ENCODE measurements at regions not wholly inside any gene's neighbourhood (a gene's known extent, or its start where the extent isn't known, plus 50 kb on each side); places are given as distances from the start of the nearest gene placed in this dataset.
"Not testable (repeated sequence)": the region's sequence is repeated elsewhere in the genome, so short reads cannot be mapped to it uniquely, and the experiment has no call there.

GRCh38 chr13:58376775-58377174 is 745.2 kb downstream of the PCDH17 start:
- DNase-seq (ENCODE audit: low read depth, low spot score) = no peak
- no peaks in the 10 kb centered on the region for H3K9me3 ChIP-seq (ENCODE audit: insufficient read depth, low read length)
- no peak overlapping the region for H3K4me3 ChIP-seq (ENCODE audit: insufficient read length, low read depth)
- no peaks in the 10 kb centered on the region for H3K36me3 ChIP-seq (ENCODE audit: insufficient read depth, insufficient read length, low read length)
- H3K4me1 ChIP-seq (ENCODE audit: insufficient read depth, insufficient read length) = no peaks in the 10 kb centered on the region
- no peaks in the 10 kb centered on the region for H3K27me3 ChIP-seq (ENCODE audit: insufficient read depth, insufficient read length)
- no peak overlapping the region for H3K9ac ChIP-seq (ENCODE audit: insufficient read length, low read depth)
- TF ChIP-seq SUZ12 (IDR thresholded peaks at IDR 0.05; ENCODE audit: extremely low read depth, insufficient read depth, insufficient read length) (no peak), ZNF274 (IDR thresholded peaks at IDR 0.05; ENCODE audit: low read depth, low read length) (no peak), YY1 (IDR thresholded peaks at IDR 0.05; ENCODE audit: insufficient read depth, insufficient read length) (no peak)

GRCh38 chr13:58379221-58379620 is 747.7 kb downstream of the PCDH17 start:
- H3K4me1 ChIP-seq (ENCODE audit: insufficient read depth, insufficient read length) = no peaks in the 10 kb centered on the region
- no peaks in the 10 kb centered on the region for H3K27me3 ChIP-seq (ENCODE audit: insufficient read depth, insufficient read length)
- no peak for TF ChIP-seq YY1 (IDR thresholded peaks at IDR 0.05; ENCODE audit: insufficient read depth, insufficient read length)
- no peak for TF ChIP-seq ZNF274 (IDR thresholded peaks at IDR 0.05; ENCODE audit: low read depth, low read length)
- TF ChIP-seq SUZ12 (IDR thresholded peaks at IDR 0.05; ENCODE audit: extremely low read depth, insufficient read depth, insufficient read length) = no peak
- H3K9me3 ChIP-seq (ENCODE audit: insufficient read depth, low read length) = no peaks in the 10 kb centered on the region
- no peaks in the 10 kb centered on the region for H3K36me3 ChIP-seq (ENCODE audit: insufficient read depth, insufficient read length, low read length)
- no peak overlapping the region for H3K9ac ChIP-seq (ENCODE audit: insufficient read length, low read depth)
- no peak overlapping the region for H3K4me3 ChIP-seq (ENCODE audit: insufficient read length, low read depth)
- DNase-seq (ENCODE audit: low read depth, low spot score) = no peak

GRCh38 chr13:58385336-58385735 is 753.8 kb downstream of the PCDH17 start:
- not testable (repeated sequence) for H3K36me3 ChIP-seq (ENCODE audit: insufficient read depth, insufficient read length, low read length); H3K9ac ChIP-seq (ENCODE audit: insufficient read length, low read depth); DNase-seq (ENCODE audit: low read depth, low spot score)

GRCh38 chr13:58397596-58398387 is 766.2 kb downstream of the PCDH17 start:
- DNase-seq (ENCODE audit: low read depth, low spot score) = no peak
- H3K27me3 ChIP-seq (ENCODE audit: insufficient read depth, insufficient read length) = no peaks in the 10 kb centered on the region
- no peak overlapping the region for H3K9ac ChIP-seq (ENCODE audit: insufficient read length, low read depth)

More at GRCh38 chr13:58385336-58385735, 753.8 kb downstream of the PCDH17 start:
- H3K4me1 ChIP-seq (ENCODE audit: insufficient read depth, insufficient read length); H3K9me3 ChIP-seq (ENCODE audit: insufficient read depth, low read length); H3K27me3 ChIP-seq (ENCODE audit: insufficient read depth, insufficient read length); H3K4me3 ChIP-seq (ENCODE audit: insufficient read length, low read depth): not testable (repeated sequence)

GRCh38 chr13:58399263-58399662 is 767.7 kb downstream of the PCDH17 start:
- no peak for DNase-seq (ENCODE audit: low read depth, low spot score)

More at GRCh38 chr13:58397596-58398387, 766.2 kb downstream of the PCDH17 start:
- no peak overlapping the region for H3K4me3 ChIP-seq (ENCODE audit: insufficient read length, low read depth)
- TF ChIP-seq SUZ12 (IDR thresholded peaks at IDR 0.05; ENCODE audit: extremely low read depth, insufficient read depth, insufficient read length) (no peak), ZNF274 (IDR thresholded peaks at IDR 0.05; ENCODE audit: low read depth, low read length) (no peak), YY1 (IDR thresholded peaks at IDR 0.05; ENCODE audit: insufficient read depth, insufficient read length) (no peak)
- H3K9me3 ChIP-seq (ENCODE audit: insufficient read depth, low read length) = no peaks in the 10 kb centered on the region; the same call in 1 of the 2 replicates
- no peaks in the 10 kb centered on the region for H3K36me3 ChIP-seq (ENCODE audit: insufficient read depth, insufficient read length, low read length)
- no peaks in the 10 kb centered on the region for H3K4me1 ChIP-seq (ENCODE audit: insufficient read depth, insufficient read length)

GRCh38 chr13:58406545-58406944 is 775.0 kb downstream of the PCDH17 start:
- TF ChIP-seq ZNF274 (IDR thresholded peaks at IDR 0.05; ENCODE audit: low read depth, low read length) = no peak
- TF ChIP-seq SUZ12 (IDR thresholded peaks at IDR 0.05; ENCODE audit: extremely low read depth, insufficient read depth, insufficient read length) = no peak
- no peak for TF ChIP-seq YY1 (IDR thresholded peaks at IDR 0.05; ENCODE audit: insufficient read depth, insufficient read length)
- no peaks in the 10 kb centered on the region for H3K27me3 ChIP-seq (ENCODE audit: insufficient read depth, insufficient read length)
- H3K9ac ChIP-seq (ENCODE audit: insufficient read length, low read depth) = no peak overlapping the region
- H3K4me3 ChIP-seq (ENCODE audit: insufficient read length, low read depth) = no peak overlapping the region
- H3K9me3 ChIP-seq (ENCODE audit: insufficient read depth, low read length) = no peaks in the 10 kb centered on the region
- H3K36me3 ChIP-seq (ENCODE audit: insufficient read depth, insufficient read length, low read length) = no peaks in the 10 kb centered on the region
- no peaks in the 10 kb centered on the region for H3K4me1 ChIP-seq (ENCODE audit: insufficient read depth, insufficient read length)
- DNase-seq (ENCODE audit: low read depth, low spot score) = no peak

More at GRCh38 chr13:58399263-58399662, 767.7 kb downstream of the PCDH17 start:
- Histone ChIP-seq H3K4me1 (ENCODE audit: insufficient read depth, insufficient read length) (no peaks in the 10 kb centered on the region), H3K36me3 (ENCODE audit: insufficient read depth, insufficient read length, low read length) (no peaks in the 10 kb centered on the region), H3K9me3 (ENCODE audit: insufficient read depth, low read length) (no peaks in the 10 kb centered on the region; the same call in 1 of the 2 replicates), H3K9ac (ENCODE audit: insufficient read length, low read depth) (no peak overlapping the region), H3K4me3 (ENCODE audit: insufficient read length, low read depth) (no peak overlapping the region), H3K27me3 (ENCODE audit: insufficient read depth, insufficient read length) (no peaks in the 10 kb centered on the region)
- TF ChIP-seq ZNF274 (IDR thresholded peaks at IDR 0.05; ENCODE audit: low read depth, low read length) (no peak), YY1 (IDR thresholded peaks at IDR 0.05; ENCODE audit: insufficient read depth, insufficient read length) (no peak), SUZ12 (IDR thresholded peaks at IDR 0.05; ENCODE audit: extremely low read depth, insufficient read depth, insufficient read length) (no peak)

GRCh38 chr13:58429917-58430316 is 798.4 kb downstream of the PCDH17 start:
- no peak overlapping the region for H3K4me3 ChIP-seq (ENCODE audit: insufficient read length, low read depth)
- no peaks in the 10 kb centered on the region for H3K36me3 ChIP-seq (ENCODE audit: insufficient read depth, insufficient read length, low read length)
- no peaks in the 10 kb centered on the region for H3K27me3 ChIP-seq (ENCODE audit: insufficient read depth, insufficient read length)
- H3K9me3 ChIP-seq (ENCODE audit: insufficient read depth, low read length) = no peaks in the 10 kb centered on the region
- TF ChIP-seq YY1 (IDR thresholded peaks at IDR 0.05; ENCODE audit: insufficient read depth, insufficient read length) (no peak), SUZ12 (IDR thresholded peaks at IDR 0.05; ENCODE audit: extremely low read depth, insufficient read depth, insufficient read length) (no peak), ZNF274 (IDR thresholded peaks at IDR 0.05; ENCODE audit: low read depth, low read length) (no peak)
- H3K4me1 ChIP-seq (ENCODE audit: insufficient read depth, insufficient read length) = no peaks in the 10 kb centered on the region
- DNase-seq (ENCODE audit: low read depth, low spot score) = no peak
- H3K9ac ChIP-seq (ENCODE audit: insufficient read length, low read depth) = no peak overlapping the region

Data from NT2/D1 (cell line).